Breast epithelium (tissue), 3 donors: ENCODE measurements at regions not wholly inside any gene's neighbourhood (a gene's known extent, or its start where the extent isn't known, plus 50 kb on each side); places are given as distances from the start of the nearest gene placed in this dataset.

Experiments used
- CTCF ChIP-seq, 3 donors: fragments of 450-650 bp; IDR thresholded peaks; one replicate each; pipeline ENCODE4 v1.5.1; 2016 to 2017; ENCODE audit warnings: antibody characterized with exemption in 3 of 3, mild to moderate bottlenecking in 3 of 3, moderate library complexity in 3 of 3
- POLR2A ChIP-seq: fragments of 450-650 bp; IDR thresholded peaks from one replicate; pipeline ENCODE4 v1.6.1; 2016; ENCODE audit warnings: antibody characterized with exemption, mild to moderate bottlenecking, moderate library complexity

- TF ChIP-seq CTCF (IDR thresholded peaks at IDR 0.05) (no peak), POLR2A (no peak)
Observed at GRCh38 chr6:101178748-101179147, 214.8 kb upstream of the GRIK2 start.
